PC-9 (cell line): ENCODE measurements at regions not wholly inside any gene's neighbourhood (a gene's known extent, or its start where the extent isn't known, plus 50 kb on each side); places are given as distances from the start of the nearest gene placed in this dataset.

ENCODE experiments used
- BruUV-seq: library from RNA; stranded (reverse); fragments of 400-500 nt; replicated peaks from 2 replicates; lab custom pipeline; 2021; lab: Mats Ljungman, UMichigan
- CTCF ChIA-PET: fragments of 300-600 bp; sonication (Branson Sonifier 250); formaldehyde crosslinking; loops from one replicate; lab custom pipeline; 2022; ENCODE audit warnings: antibody characterized with exemption; lab: Charles Lee
- POLR2A ChIA-PET: fragments of 300-600 bp; sonication (Branson Sonifier 250); formaldehyde crosslinking; loops from one replicate; lab custom pipeline; 2022; ENCODE audit warnings: antibody characterized with exemption; ENCODE audit not compliant: unreplicated experiment; lab: Charles Lee
- DNase-seq, 2 experiments: peaks; one replicate each; pipeline versions ENCODE4 v3.0.0 to v3.0.0-alpha.2; 2015 to 2022; ENCODE audit warnings: mixed read lengths in 1 of 2
- H2AFZ ChIP-seq: fragments of 200-600 bp; sonication (generic); 2 replicates; pipeline ENCODE4 v1.8.1; 2017; ENCODE audit warnings: antibody characterized with exemption
- H3F3A ChIP-seq: fragments of 200-600 bp; sonication (generic); 2 replicates; pipeline ENCODE4 v1.8.1; 2017; ENCODE audit warnings: antibody characterized with exemption, mild to moderate bottlenecking, low read depth; ENCODE audit not compliant: insufficient read depth
- H3K27ac ChIP-seq: fragments of 200-600 bp; sonication (generic); 2 replicates; pipeline ENCODE4 v1.6.1; 2016; ENCODE audit warnings: mixed run types
- H3K27me3 ChIP-seq: fragments of 200-600 bp; sonication (generic); 2 replicates; pipeline ENCODE4 v1.6.1; 2016; ENCODE audit warnings: low read depth, mixed run types; ENCODE audit not compliant: insufficient read depth
- H3K36me3 ChIP-seq: fragments of 200-600 bp; sonication (generic); 2 replicates; pipeline ENCODE4 v1.6.1; 2016; ENCODE audit warnings: low read depth, mixed run types
- H3K4me1 ChIP-seq: fragments of 200-600 bp; sonication (generic); replicated peaks from 2 replicates; pipeline ENCODE4 v1.6.1; 2016; ENCODE audit warnings: mixed run types; ENCODE audit not compliant: insufficient read depth
- H3K4me2 ChIP-seq: fragments of 200-600 bp; sonication (generic); 2 replicates; pipeline ENCODE4 v1.6.1; 2017; ENCODE audit warnings: mixed run types
- H3K4me3 ChIP-seq: fragments of 200-600 bp; sonication (generic); 2 replicates; pipeline ENCODE4 v1.6.1; 2016; ENCODE audit warnings: mixed run types
- H3K79me2 ChIP-seq: fragments of 200-600 bp; sonication (generic); 2 replicates; pipeline ENCODE4 v1.6.1; 2017; ENCODE audit warnings: low read depth, mixed run types
- H3K9me2 ChIP-seq: fragments of 200-600 bp; sonication (generic); 2 replicates; pipeline ENCODE4 v1.8.1; 2017; ENCODE audit warnings: mild to moderate bottlenecking; ENCODE audit not compliant: insufficient read depth
- H3K9me3 ChIP-seq: fragments of 200-600 bp; sonication (generic); 2 replicates; pipeline ENCODE4 v1.8.1; 2016; ENCODE audit warnings: low read depth; ENCODE audit not compliant: insufficient read depth
- H4K20me1 ChIP-seq: fragments of 200-600 bp; sonication (generic); 2 replicates; pipeline ENCODE4 v1.8.1; 2017; ENCODE audit not compliant: insufficient read depth
- CTCF ChIP-seq: fragments of 200-600 bp; sonication (generic); conservative IDR thresholded peaks from 2 replicates; pipeline ENCODE4 v1.6.1; 2017; ENCODE audit warnings: mixed run types, antibody characterized with exemption, mild to moderate bottlenecking, moderate library complexity
- EZH2 ChIP-seq: fragments of 200-600 bp; sonication (generic); IDR thresholded peaks from 2 replicates; pipeline ENCODE4 v1.8.0; 2017; ENCODE audit warnings: antibody characterized with exemption, low read depth
- intact Hi-C: fragments of 100-400 bp; cut with micrococcal nuclease; formaldehyde crosslinking; loops from one replicate; pipeline ENCODE4 v1.10.0; 2022; ENCODE audit not compliant: unreplicated experiment

- no peak for DNase-seq
- Histone ChIP-seq H3K79me2 (no peaks in the 10 kb centered on the region), H4K20me1 (no peaks in the 10 kb centered on the region), H3K36me3 (no peaks in the 10 kb centered on the region), H3K27ac (no peak overlapping the region), H3K9me2 (no peaks in the 10 kb centered on the region), H3K4me1 (peaks cover 23% of the 10 kb centered on the region), H3F3A (peaks cover 18% of the 10 kb centered on the region), H3K9me3 (no peaks in the 10 kb centered on the region), H3K27me3 (no peaks in the 10 kb centered on the region), H3K4me2 (no peak overlapping the region), H2AFZ (no peak overlapping the region), H3K4me3 (no peak overlapping the region)
- intact Hi-C loops = no loop called here
- CTCF ChIA-PET = no interaction called here
- POLR2A ChIA-PET = interaction anchor here (0.6 to 0.7 kb wide), 2 partner anchors 10 to 98 kb away, joined by 3 to 5 read pairs; no protein-coding TSS in a partner anchor
- BruUV-seq = no TSS peak
- TF ChIP-seq EZH2 = no peak
Measured at GRCh38 chr6:16950825-16951495, 150.9 kb upstream of the STMND1 start.

GRCh38 chr6:16950302-16950701 lies 151.5 kb upstream of the STMND1 start:
- no peaks in the 10 kb centered on the region for H3K36me3 ChIP-seq
- no peaks in the 10 kb centered on the region for H3K9me2 ChIP-seq
- peaks cover 23% of the 10 kb centered on the region for H3K4me1 ChIP-seq
- no peak overlapping the region for H2AFZ ChIP-seq
- H3K27ac ChIP-seq = no peak overlapping the region
- ChIA-PET POLR2A (interaction anchor here (0.7 kb wide), 1 partner anchor 10 kb away, joined by 5 read pairs; no protein-coding TSS in a partner anchor), CTCF (interaction anchor here (0.5 to 1.0 kb wide), 2 partner anchors 15 to 181 kb away, joined by 3 to 6 read pairs; no protein-coding TSS in a partner anchor)
- intact Hi-C loops = no loop called here
- H3K4me3 ChIP-seq = no peak overlapping the region
- DNase-seq = no peak
- no TSS peak for BruUV-seq
- peaks cover 18% of the 10 kb centered on the region for H3F3A ChIP-seq
- no peak overlapping the region for H3K4me2 ChIP-seq
- TF ChIP-seq CTCF (no peak), EZH2 (no peak)
- H4K20me1 ChIP-seq = no peaks in the 10 kb centered on the region
- no peaks in the 10 kb centered on the region for H3K27me3 ChIP-seq
- no peaks in the 10 kb centered on the region for H3K9me3 ChIP-seq
- H3K79me2 ChIP-seq = no peaks in the 10 kb centered on the region

GRCh38 chr6:16949716-16950115 lies 152.1 kb upstream of the STMND1 start:
- H2AFZ ChIP-seq = no peak overlapping the region

More at GRCh38 chr6:16949716-16950115, 152.1 kb upstream of the STMND1 start:
- H3K79me2 ChIP-seq = no peaks in the 10 kb centered on the region
- ChIA-PET POLR2A (no interaction called here), CTCF (interaction anchor here (0.5 to 1.0 kb wide), 2 partner anchors 15 to 181 kb away, joined by 3 to 6 read pairs; no protein-coding TSS in a partner anchor)
- H3F3A ChIP-seq = peaks cover 18% of the 10 kb centered on the region
- H3K27ac ChIP-seq = no peak overlapping the region
- H3K27me3 ChIP-seq = no peaks in the 10 kb centered on the region
- H3K4me2 ChIP-seq = no peak overlapping the region
- TF ChIP-seq EZH2 = no peak
- TF ChIP-seq CTCF = no peak
- H3K4me1 ChIP-seq = peaks cover 23% of the 10 kb centered on the region
- BruUV-seq = no TSS peak
- no peak for DNase-seq
- intact Hi-C loops = no loop called here
- H3K36me3 ChIP-seq = no peaks in the 10 kb centered on the region
- no peak overlapping the region for H3K4me3 ChIP-seq
- no peaks in the 10 kb centered on the region for H3K9me2 ChIP-seq
- H4K20me1 ChIP-seq = no peaks in the 10 kb centered on the region
- H3K9me3 ChIP-seq = no peaks in the 10 kb centered on the region
